CD1c-positive myeloid dendritic cell (primary cell): ENCODE measurements at regions not wholly inside any gene's neighbourhood (a gene's known extent, or its start where the extent isn't known, plus 50 kb on each side); places are given as distances from the start of the nearest gene placed in this dataset.

Source experiments
- DNase-seq: peaks from one replicate; pipeline ENCODE4 v3.0.0-alpha.2; 2016; ENCODE audit errors: extremely low spot score

- no peak for DNase-seq
These were observed 129.9 kb downstream of the BUD13 start for GRCh38 chr11:116642902-116643301.

DNA sequence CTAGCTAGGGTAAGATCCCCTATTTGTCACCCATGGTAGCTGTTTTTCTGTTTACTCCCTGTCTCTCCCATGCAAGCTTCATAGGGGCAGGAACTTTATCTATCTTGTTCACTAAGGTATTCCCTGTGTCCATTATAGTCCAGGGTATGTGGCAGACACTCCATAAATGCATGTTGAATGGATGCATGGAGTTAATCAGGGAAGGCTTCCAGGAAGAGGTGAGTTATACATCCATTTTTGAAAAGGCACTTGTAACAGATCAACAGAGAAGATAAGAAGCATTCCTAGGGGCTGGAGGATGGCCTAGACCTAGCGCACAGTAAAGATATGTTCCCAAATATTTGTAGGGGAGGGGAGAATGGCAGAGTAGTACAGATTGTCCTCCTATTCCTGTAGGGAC is 130.3 kb downstream of the BUD13 start:
- no peak for DNase-seq

DNA sequence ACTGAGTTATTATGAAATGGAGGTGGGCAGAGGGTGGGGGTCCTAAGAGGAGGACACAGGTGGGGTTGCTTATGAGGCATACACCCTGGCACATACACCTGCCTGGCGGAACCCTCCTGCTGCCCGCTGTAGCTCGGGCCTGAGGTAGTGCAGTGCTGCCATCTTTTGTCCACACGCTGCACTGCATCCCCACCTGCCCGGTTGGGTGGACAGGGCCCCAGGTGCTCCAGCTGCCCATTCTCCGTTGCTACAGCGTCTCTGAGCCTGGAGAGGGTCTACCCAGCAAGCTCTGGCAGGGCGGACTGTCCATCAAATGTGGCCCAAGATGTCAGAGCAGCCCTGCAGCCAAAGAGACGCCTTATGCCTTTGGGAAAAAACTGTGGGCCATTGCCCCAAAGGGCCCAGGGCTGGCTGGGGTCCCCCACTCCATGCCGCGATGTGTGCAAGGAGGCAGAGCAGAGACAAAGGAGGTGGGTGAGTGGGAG is 131.2 kb downstream of the BUD13 start:
- DNase-seq: no peak

- no peak for DNase-seq
These were observed 132.0 kb downstream of the BUD13 start for GRCh38 chr11:116640641-116641402.

GRCh38 chr11:116638463-116638862 is 134.3 kb downstream of the BUD13 start:
- DNase-seq: no peak

GRCh38 chr11:116637766-116638165 is 135.0 kb downstream of the BUD13 start:
- DNase-seq: no peak

DNA sequence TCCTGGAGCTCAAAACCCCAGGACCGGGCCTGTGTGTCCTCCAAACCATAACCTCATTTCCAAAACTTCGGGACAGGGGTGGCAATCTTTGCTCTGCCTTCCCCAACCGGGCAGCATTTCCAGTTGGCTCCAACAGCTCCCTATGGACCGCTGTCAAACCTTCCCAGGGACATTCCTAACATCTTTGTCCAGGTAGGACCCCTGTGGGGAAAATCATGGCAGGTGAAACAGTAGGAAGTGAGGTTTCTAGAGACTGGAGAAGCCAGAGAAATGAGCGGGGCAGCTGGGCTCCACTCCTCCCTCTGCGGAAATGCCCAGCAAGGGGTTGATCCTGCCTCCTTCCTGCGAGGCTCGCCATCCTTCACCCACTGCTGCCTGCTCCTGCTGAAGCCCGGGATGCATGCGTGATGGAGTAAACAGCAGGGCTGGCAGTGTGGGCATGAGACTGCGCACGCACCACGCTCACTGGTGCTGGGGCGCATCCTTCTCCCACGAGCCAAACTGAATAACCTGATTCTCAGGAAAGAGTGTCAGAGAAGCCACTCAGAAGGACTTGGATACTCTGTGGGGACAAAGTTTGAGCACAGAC is 136.4 kb downstream of the BUD13 start:
- no peak for DNase-seq

DNA sequence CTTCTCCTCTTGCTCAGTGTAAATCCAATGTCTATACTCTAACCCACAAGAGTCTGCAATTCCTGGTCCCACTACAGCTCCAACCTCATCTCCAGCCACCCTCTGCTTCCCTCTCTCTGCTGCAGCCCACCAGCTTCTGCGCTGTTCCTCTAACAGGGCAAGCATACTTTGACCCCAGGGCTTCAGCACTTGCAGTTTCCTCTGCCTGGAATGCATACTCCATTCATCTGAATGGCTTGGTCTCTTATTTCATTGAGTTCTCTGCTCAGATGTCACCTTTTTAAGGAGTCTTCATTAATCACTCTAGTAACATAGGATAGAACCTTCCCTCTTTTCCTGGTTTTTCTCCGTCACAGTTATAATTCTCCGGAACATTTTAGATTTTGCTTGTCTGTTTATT is 141.6 kb downstream of the BUD13 start:
- DNase-seq: no peak

DNA sequence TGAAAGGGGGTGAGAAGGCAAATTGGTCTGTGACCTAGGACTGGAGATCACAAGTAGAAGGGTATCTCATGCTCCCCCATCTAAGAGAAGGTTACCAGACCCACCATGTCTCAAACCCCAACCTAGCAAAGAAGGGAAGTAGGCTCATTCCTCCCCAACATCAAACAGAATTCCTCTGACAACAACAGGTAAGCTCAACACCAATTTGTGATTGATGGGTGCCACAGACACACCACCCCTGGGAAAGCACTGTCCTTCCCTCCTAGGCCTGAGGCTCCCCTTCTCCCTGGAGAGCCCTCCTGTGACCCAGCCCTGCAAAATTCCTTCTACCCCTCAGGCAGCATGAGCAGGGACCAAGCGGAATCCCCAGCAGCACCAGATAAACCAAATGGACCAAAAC is 154.3 kb downstream of the BUD13 start:
- DNase-seq: no peak

GRCh38 chr11:116615211-116615865 is 157.4 kb downstream of the BUD13 start:
- no peak for DNase-seq

GRCh38 chr11:116614306-116615210 is 158.2 kb downstream of the BUD13 start:
- DNase-seq: no peak

DNA sequence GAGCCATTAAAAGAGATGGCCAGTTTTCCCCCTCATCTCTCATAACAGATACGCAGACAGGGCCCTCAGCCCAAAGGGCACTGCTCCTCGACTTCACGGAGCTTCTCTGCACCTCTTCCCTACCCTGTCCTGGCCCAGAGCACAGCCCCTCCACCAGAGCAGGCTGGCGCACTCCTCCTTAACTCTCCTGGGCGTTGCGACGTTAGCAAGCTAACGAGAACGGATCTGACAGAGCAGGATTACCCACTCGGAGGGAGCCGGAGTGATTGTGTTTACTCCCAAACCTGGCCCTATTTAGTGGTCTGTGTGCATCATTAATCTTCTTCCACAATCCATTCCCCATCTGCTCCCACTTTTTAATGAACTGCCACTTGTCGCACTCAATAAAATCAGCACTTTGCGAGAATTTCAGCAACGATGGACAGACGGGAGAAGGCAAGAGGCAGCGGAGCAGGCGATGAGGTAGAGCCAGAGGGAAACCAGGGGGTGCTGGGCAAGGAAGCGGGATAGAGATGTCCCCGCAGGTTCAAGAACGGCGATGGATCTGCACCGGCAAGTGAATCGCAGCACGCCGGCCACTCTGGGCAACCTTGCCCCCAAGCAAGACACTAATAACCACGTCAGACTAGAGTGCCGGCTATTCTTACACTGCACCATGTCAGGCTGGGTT is 159.4 kb downstream of the BUD13 start:
- no peak for DNase-seq

DNA sequence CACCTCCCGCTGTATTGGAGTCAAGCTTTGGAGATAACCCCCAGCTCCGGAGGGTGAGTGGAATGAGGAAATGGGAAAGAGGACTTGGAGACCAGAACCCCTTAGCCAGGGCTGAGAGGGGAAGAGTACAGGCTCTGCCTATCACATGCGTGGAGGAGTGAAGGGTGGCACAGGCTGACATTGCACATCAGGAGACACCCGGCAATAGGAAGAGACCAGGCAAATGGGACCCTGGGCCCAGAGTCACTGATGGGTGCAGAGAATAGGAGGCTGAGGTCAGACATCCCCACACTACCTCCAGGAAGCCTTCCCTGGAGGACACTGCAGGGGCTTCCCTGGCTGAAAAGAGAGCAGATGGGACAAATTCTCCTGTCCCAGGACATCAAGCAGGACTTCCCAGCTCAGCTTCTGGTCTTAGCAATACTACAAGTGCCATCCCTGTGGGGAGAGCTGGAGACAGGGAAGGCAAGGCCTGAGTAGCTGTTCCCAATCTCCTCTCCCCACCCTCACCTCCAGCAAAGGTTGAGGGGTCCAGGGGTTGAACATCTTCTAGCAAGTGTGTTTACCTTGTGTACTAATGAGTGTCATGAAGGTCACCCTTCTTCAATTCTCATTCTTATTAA is 160.7 kb downstream of the BUD13 start:
- DNase-seq: no peak

DNA sequence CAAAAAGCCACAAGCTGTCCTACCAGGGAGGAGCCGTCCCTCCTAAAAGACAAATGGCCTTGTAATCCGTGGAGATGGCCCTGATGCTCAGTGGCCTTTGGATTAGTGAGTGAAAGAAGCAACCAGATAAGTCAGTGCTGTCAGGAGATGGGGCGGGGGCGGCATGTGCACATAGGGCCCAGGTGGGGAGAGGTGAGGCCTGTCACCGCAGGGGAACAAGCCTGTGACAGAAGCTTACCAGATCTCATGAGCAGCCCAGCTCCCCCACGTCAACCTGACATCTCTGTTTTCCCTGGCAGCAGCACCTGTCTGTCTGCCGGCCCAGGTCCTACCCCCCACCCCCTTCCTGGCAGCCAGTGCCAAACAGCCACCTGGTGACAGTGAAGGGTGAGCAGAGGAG is 162.6 kb downstream of the BUD13 start:
- DNase-seq: no peak

- DNase-seq: no peak
These were observed 165.8 kb downstream of the BUD13 start for GRCh38 chr11:116607027-116607426.

DNA sequence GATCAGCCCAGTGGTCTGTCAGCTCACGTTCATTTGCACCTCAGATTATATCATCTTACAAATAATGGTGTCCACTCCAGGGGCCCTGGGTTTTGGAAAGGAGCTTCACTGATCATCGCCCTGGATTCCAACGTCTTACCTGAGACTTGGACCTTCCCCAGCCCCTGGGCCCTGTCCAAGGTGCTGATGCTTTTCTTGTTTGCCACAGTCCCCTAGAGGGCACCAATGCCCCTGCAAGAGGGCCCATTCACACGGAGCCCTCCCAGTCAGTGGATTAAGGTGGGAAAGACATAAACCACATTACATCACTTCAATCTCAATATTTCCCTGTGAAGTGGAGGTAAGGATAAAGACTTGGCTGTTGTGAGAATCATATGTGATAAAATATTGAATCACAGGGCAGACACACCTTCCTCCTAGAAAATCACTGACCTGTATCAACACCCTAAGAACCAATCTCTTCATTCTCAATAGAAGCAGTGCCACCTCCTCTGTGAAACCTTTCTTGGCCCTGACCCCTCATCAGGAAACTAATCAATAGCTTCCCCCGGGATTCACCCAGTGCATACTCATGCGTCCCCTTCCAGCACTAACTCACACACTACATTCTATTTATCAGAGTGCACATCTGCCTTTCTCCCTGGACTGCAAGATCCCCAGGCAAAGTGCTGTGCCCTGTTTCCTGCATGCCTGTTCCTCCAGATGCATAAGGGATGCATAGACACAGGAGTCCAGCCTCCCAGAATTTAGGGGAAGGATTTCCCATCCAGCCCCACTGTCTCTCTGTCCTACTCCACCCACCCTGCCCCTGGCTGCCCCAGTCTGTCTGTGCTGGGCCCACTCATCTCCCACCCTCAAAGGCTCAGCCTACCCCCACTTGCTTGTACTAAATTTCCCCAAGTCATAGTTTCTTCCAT is 167.0 kb downstream of the BUD13 start:
- DNase-seq: no peak

DNA sequence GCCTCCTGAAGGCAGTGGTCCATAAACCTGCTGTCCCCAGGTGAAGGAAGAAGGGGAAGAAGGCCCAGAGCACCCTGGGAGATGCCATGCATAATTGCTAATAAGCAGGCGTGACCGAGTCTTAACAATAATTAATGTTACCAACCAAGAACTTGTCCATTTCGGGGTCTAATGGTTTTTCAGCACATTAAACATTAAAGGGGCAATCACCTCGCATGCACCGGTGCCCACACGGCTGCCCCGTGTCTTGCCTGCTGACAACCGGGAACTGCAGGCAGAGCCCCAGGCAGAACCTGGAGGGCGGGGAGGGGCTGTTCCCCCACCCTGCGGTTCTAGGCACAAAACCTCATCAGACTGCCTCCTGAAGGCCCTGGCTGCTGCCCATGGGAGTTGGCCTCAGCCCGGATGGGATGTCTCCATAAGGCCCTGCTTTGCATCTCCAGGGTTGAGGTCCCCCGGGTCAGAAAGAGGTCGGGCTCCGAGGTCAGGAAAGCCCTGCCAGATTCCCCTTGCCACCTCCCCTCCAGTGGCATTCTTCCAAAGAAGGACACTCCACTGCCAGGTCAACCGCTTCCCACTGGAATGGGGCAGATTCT is 169.0 kb downstream of the BUD13 start:
- DNase-seq: no peak

GRCh38 chr11:116602637-116602942 is 170.2 kb downstream of the BUD13 start:
- no peak for DNase-seq

GRCh38 chr11:116601814-116602636 is 170.8 kb downstream of the BUD13 start:
- no peak for DNase-seq
